ENCODE measurements at regions not wholly inside any gene's neighbourhood (a gene's known extent, or its start where the extent isn't known, plus 50 kb on each side); places are given as distances from the start of the nearest gene placed in this dataset.

- no peaks in the 10 kb centered on the region for H3K36me3 ChIP-seq (ENCODE audit: insufficient read depth, low read length)
- DNase-seq (no peak), ATAC-seq (ENCODE audit: insufficient read depth, low read depth) (no peak)
- no peaks in the 10 kb centered on the region for H3K27me3 ChIP-seq (ENCODE audit: insufficient read depth, low read length, poor library complexity)
- H3K4me3 ChIP-seq (ENCODE audit: low read depth in 1 of 2, low read length in 2 of 2): no peak overlapping the region
- H3K27ac ChIP-seq (ENCODE audit: low read length): no peak overlapping the region
- H4K20me1 ChIP-seq (ENCODE audit: insufficient read depth, low read length): no peaks in the 10 kb centered on the region
- no peaks in the 10 kb centered on the region for H3K79me2 ChIP-seq (ENCODE audit: insufficient read depth, low read length)
- no peak overlapping the region for H2AFZ ChIP-seq (ENCODE audit: low read depth, low read length)
- H3K9me3 ChIP-seq (ENCODE audit: insufficient read depth, low read length, severe bottlenecking): peaks cover 3% of the 10 kb centered on the region
- no peak overlapping the region for H3K9ac ChIP-seq (ENCODE audit: low read depth, low read length)
- no peaks in the 10 kb centered on the region for H3K4me1 ChIP-seq (ENCODE audit: insufficient read depth, low read length)
- no peak overlapping the region for H3K4me2 ChIP-seq (ENCODE audit: insufficient read depth, low read length)
- TF ChIP-seq CTCF (IDR thresholded peaks at IDR 0.05; ENCODE audit: borderline replicate concordance, extremely low read depth, low read length, poor library complexity, severe bottlenecking): no peak
- no peak for TF ChIP-seq EZH2 (IDR thresholded peaks at IDR 0.05; ENCODE audit: borderline replicate concordance, low read depth, low read length, severe bottlenecking)
Observed at GRCh38 chr7:68805159-68805558, 793.1 kb upstream of the AUTS2 start.

GRCh38 chr7:68807666-68808065, 790.6 kb upstream of the AUTS2 start:
- no peak for TF ChIP-seq EZH2 (IDR thresholded peaks at IDR 0.05; ENCODE audit: borderline replicate concordance, low read depth, low read length, severe bottlenecking)
- TF ChIP-seq CTCF (IDR thresholded peaks at IDR 0.05; ENCODE audit: borderline replicate concordance, extremely low read depth, low read length, poor library complexity, severe bottlenecking): no peak

GRCh38 chr7:68813551-68814080, 784.7 kb upstream of the AUTS2 start:
- Histone ChIP-seq H3K4me2 (ENCODE audit: insufficient read depth, low read length) (no peak overlapping the region), H3K27ac (ENCODE audit: low read length) (no peak overlapping the region), H3K9me3 (ENCODE audit: insufficient read depth, low read length, severe bottlenecking) (no peaks in the 10 kb centered on the region), H3K36me3 (ENCODE audit: insufficient read depth, low read length) (no peaks in the 10 kb centered on the region), H3K79me2 (ENCODE audit: insufficient read depth, low read length) (no peaks in the 10 kb centered on the region), H3K4me3 (ENCODE audit: low read depth in 1 of 2, low read length in 2 of 2) (no peak overlapping the region), H2AFZ (ENCODE audit: low read depth, low read length) (no peak overlapping the region), H3K27me3 (ENCODE audit: insufficient read depth, low read length, poor library complexity) (no peaks in the 10 kb centered on the region), H3K4me1 (ENCODE audit: insufficient read depth, low read length) (no peaks in the 10 kb centered on the region), H3K9ac (ENCODE audit: low read depth, low read length) (no peak overlapping the region), H4K20me1 (ENCODE audit: insufficient read depth, low read length) (no peaks in the 10 kb centered on the region)
- TF ChIP-seq EZH2 (IDR thresholded peaks at IDR 0.05; ENCODE audit: borderline replicate concordance, low read depth, low read length, severe bottlenecking) (no peak), CTCF (IDR thresholded peaks at IDR 0.05; ENCODE audit: borderline replicate concordance, extremely low read depth, low read length, poor library complexity, severe bottlenecking) (no peak)
- no peak for ATAC-seq (ENCODE audit: insufficient read depth, low read depth)
- no peak for DNase-seq

More at GRCh38 chr7:68807666-68808065, 790.6 kb upstream of the AUTS2 start:
- Histone ChIP-seq H2AFZ (ENCODE audit: low read depth, low read length) (no peak overlapping the region), H3K27me3 (ENCODE audit: insufficient read depth, low read length, poor library complexity) (no peaks in the 10 kb centered on the region), H3K9me3 (ENCODE audit: insufficient read depth, low read length, severe bottlenecking) (peaks cover 3% of the 10 kb centered on the region), H3K36me3 (ENCODE audit: insufficient read depth, low read length) (no peaks in the 10 kb centered on the region), H3K79me2 (ENCODE audit: insufficient read depth, low read length) (no peaks in the 10 kb centered on the region), H3K4me3 (ENCODE audit: low read depth in 1 of 2, low read length in 2 of 2) (no peak overlapping the region), H3K27ac (ENCODE audit: low read length) (no peak overlapping the region), H4K20me1 (ENCODE audit: insufficient read depth, low read length) (no peaks in the 10 kb centered on the region), H3K9ac (ENCODE audit: low read depth, low read length) (no peak overlapping the region), H3K4me1 (ENCODE audit: insufficient read depth, low read length) (no peaks in the 10 kb centered on the region), H3K4me2 (ENCODE audit: insufficient read depth, low read length) (no peak overlapping the region)
- DNase-seq: no peak
- ATAC-seq (ENCODE audit: insufficient read depth, low read depth): no peak

- TF ChIP-seq EZH2 (IDR thresholded peaks at IDR 0.05; ENCODE audit: borderline replicate concordance, low read depth, low read length, severe bottlenecking) (no peak), CTCF (IDR thresholded peaks at IDR 0.05; ENCODE audit: borderline replicate concordance, extremely low read depth, low read length, poor library complexity, severe bottlenecking) (no peak)
- Histone ChIP-seq H3K9me3 (ENCODE audit: insufficient read depth, low read length, severe bottlenecking) (no peaks in the 10 kb centered on the region), H3K9ac (ENCODE audit: low read depth, low read length) (no peak overlapping the region), H3K4me3 (ENCODE audit: low read depth in 1 of 2, low read length in 2 of 2) (no peak overlapping the region), H3K27me3 (ENCODE audit: insufficient read depth, low read length, poor library complexity) (no peaks in the 10 kb centered on the region), H3K27ac (ENCODE audit: low read length) (no peak overlapping the region), H3K4me1 (ENCODE audit: insufficient read depth, low read length) (no peaks in the 10 kb centered on the region), H3K36me3 (ENCODE audit: insufficient read depth, low read length) (no peaks in the 10 kb centered on the region), H4K20me1 (ENCODE audit: insufficient read depth, low read length) (no peaks in the 10 kb centered on the region), H2AFZ (ENCODE audit: low read depth, low read length) (no peak overlapping the region), H3K79me2 (ENCODE audit: insufficient read depth, low read length) (no peaks in the 10 kb centered on the region), H3K4me2 (ENCODE audit: insufficient read depth, low read length) (no peak overlapping the region)
- DNase-seq (no peak), ATAC-seq (ENCODE audit: insufficient read depth, low read depth) (no peak)
Observed at GRCh38 chr7:68816491-68816890, 781.8 kb upstream of the AUTS2 start.

All from DND-41 (cell line).